Kidney epithelial cell (primary cell): ENCODE measurements at regions not wholly inside any gene's neighbourhood (a gene's known extent, or its start where the extent isn't known, plus 50 kb on each side); places are given as distances from the start of the nearest gene placed in this dataset.

Experiments used
- DNase-seq: peaks from one replicate; pipeline ENCODE4 v3.0.0-alpha.2; 2010; ENCODE audit warnings: low read depth
- H3K27me3 ChIP-seq: 2 replicates; pipeline ENCODE4 v1.6.0; 2011; ENCODE audit warnings: low read length; ENCODE audit not compliant: control insufficient read depth, insufficient read depth
- H3K36me3 ChIP-seq: 2 replicates; pipeline ENCODE4 v1.5.1; 2011; ENCODE audit warnings: low read length; ENCODE audit not compliant: control insufficient read depth, insufficient read depth
- H3K4me3 ChIP-seq: 2 replicates; pipeline ENCODE4 v1.5.1; 2011; ENCODE audit warnings: low read depth, mild to moderate bottlenecking, control low read depth, low read length
- TF ChIP-seq, protein P1 (sequence below): IDR thresholded peaks from 2 replicates; pipeline ENCODE4 v1.5.1; 2011; ENCODE audit warnings: mild to moderate bottlenecking, moderate library complexity, low read length, control low read depth, inconsistent platforms; ENCODE audit not compliant: insufficient read depth, poor library complexity, severe bottlenecking

DNA sequence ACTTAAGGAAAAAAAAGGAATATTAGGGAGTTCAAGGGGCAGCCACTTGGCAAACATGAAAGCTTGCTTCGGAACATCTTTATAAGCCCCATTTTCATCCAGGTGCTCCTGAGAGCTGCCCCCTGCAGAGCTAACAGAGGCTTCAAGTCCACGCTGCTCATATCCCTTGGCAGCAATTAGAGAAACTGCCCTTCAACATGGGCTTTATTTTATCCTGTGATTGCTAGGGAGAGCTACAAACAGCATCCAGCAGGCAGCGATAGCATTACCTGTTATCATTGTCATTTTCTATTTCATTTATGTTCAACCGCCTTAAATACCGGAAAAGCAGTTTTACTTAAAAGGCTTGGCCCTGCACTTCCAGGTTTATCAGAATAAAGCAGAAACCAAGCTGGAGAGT is 68.4 kb upstream of the MCTP2 start:
- Histone ChIP-seq H3K27me3 (no peaks in the 10 kb centered on the region), H3K4me3 (no peak overlapping the region), H3K36me3 (no peaks in the 10 kb centered on the region)
- TF ChIP-seq, protein P1, sequence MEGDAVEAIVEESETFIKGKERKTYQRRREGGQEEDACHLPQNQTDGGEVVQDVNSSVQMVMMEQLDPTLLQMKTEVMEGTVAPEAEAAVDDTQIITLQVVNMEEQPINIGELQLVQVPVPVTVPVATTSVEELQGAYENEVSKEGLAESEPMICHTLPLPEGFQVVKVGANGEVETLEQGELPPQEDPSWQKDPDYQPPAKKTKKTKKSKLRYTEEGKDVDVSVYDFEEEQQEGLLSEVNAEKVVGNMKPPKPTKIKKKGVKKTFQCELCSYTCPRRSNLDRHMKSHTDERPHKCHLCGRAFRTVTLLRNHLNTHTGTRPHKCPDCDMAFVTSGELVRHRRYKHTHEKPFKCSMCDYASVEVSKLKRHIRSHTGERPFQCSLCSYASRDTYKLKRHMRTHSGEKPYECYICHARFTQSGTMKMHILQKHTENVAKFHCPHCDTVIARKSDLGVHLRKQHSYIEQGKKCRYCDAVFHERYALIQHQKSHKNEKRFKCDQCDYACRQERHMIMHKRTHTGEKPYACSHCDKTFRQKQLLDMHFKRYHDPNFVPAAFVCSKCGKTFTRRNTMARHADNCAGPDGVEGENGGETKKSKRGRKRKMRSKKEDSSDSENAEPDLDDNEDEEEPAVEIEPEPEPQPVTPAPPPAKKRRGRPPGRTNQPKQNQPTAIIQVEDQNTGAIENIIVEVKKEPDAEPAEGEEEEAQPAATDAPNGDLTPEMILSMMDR: no peak
- no peak for DNase-seq

DNA sequence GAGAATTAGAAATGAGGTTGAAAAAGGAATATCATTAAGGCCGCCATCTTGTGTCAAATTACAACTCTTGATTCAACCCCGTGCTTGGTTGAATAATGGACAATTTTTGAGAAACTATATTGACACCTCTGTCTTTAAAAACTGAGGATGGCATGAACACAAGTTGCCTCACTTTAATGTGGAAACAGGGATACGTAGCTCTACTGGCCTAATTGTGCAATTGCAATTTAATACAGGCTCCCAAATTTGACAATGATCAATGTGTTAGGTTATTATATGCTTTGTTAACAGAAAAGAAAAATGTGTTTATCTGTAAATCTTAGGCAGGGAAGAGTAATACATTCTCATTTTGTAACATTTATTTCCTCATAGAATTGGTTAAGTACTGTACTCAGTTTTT is 77.1 kb upstream of the MCTP2 start:
- Histone ChIP-seq H3K4me3 (no peak overlapping the region), H3K27me3 (no peaks in the 10 kb centered on the region), H3K36me3 (no peaks in the 10 kb centered on the region)
- no peak for DNase-seq
- TF ChIP-seq, protein P1: no peak

DNA sequence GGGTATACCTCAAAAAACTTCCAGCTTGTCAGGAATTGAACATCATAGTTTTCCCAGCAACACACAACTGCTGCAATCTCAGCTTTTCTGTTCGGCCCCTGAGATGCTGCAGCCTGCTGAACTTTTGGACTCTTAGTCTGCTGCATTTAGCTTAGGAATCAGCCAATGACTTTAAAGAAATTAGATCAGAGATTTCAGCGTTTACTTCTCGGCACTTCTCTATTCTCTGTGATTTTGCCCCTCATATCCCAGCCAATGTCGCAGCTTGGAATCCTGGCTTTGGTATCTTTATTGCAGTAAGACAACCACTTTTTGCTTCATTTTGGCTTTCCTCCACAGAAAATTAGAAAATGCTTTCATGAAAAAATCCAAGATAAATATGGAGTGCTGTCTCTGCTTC is 86.3 kb upstream of the MCTP2 start:
- no peak for DNase-seq
- Histone ChIP-seq H3K36me3 (no peaks in the 10 kb centered on the region), H3K27me3 (no peaks in the 10 kb centered on the region), H3K4me3 (no peak overlapping the region)
- TF ChIP-seq, protein P1: no peak

- H3K36me3 ChIP-seq: no peaks in the 10 kb centered on the region
- no peaks in the 10 kb centered on the region for H3K27me3 ChIP-seq
- no peak for DNase-seq
- no peak overlapping the region for H3K4me3 ChIP-seq
- TF ChIP-seq, protein P1: no peak
Observed at GRCh38 chr15:94141802-94142201, 89.6 kb upstream of the MCTP2 start.

DNA sequence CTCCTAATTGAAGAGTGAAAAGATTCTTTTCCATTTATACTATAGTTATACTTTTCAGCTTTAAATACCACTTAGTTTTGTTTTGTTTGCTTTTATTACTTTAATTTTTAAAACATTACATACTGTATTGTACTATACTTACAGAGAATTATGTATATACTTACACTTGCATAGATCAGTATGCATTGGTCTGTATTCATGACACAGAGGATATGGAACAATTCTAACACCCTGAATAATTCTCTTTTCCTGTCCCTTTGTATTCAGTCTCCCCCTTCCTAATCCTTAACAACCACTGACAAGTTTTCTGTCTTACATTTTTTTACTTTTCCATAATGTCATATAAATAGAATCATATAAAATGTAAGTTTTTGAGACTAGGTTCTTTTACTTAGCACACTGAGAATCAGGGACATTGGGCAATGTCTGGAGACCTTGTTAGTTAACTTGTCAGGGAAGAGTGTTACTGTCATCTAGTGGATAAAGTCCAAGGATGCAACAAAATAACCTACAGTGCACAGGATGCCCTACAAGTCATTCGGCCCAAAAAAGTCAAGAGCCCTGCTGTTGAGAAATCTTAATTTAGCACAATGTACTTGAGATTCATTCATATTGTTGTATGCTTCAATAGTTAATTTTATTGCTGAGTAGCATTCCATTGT is 95.7 kb upstream of the MCTP2 start:
- H3K36me3 ChIP-seq: no peaks in the 10 kb centered on the region
- H3K4me3 ChIP-seq: no peak overlapping the region
- TF ChIP-seq, protein P1: no peak
- H3K27me3 ChIP-seq: no peaks in the 10 kb centered on the region
- DNase-seq: no peak

DNA sequence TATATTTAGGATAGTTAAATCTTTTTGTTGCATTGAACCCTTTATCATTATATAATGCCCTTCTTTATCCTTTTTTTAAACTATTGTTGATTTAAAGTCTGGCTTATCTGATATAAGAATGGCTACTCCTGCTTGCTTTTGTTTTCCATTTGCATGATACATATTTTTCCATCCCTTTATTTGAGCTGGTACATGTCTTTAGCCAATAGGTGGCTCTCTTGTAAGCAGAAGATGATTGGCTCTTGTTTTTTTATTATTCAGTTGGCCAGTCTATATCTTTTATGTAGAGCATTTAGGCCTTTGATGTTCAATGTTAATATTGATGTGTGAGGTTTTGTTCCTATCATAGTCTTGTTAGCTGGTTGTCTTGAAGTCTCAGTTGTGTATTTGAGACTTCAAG is 99.5 kb upstream of the MCTP2 start:
- TF ChIP-seq, protein P1: no peak
- Histone ChIP-seq H3K36me3 (no peaks in the 10 kb centered on the region), H3K27me3 (no peaks in the 10 kb centered on the region), H3K4me3 (no peak overlapping the region)
- DNase-seq: no peak
